Mucosa of stomach (tissue), 1 donor: ENCODE measurements at regions not wholly inside any gene's neighbourhood (a gene's known extent, or its start where the extent isn't known, plus 50 kb on each side); places are given as distances from the start of the nearest gene placed in this dataset.

Experiments used
- H3K27me3 ChIP-seq: one replicate; pipeline ENCODE4 v1.7.0; 2013; ENCODE audit warnings: mild to moderate bottlenecking, low read length; ENCODE audit not compliant: control insufficient read depth, insufficient read depth
- H3K36me3 ChIP-seq: one replicate; pipeline ENCODE4 v1.7.0; 2013; ENCODE audit warnings: low read length; ENCODE audit not compliant: control insufficient read depth, insufficient read depth
- H3K4me1 ChIP-seq: one replicate; pipeline ENCODE4 v1.7.0; 2013; ENCODE audit warnings: mild to moderate bottlenecking, low read length; ENCODE audit not compliant: control insufficient read depth, insufficient read depth
- H3K4me3 ChIP-seq: one replicate; pipeline ENCODE4 v1.7.0; 2013; ENCODE audit warnings: low read length
- H3K9ac ChIP-seq: one replicate; pipeline ENCODE4 v1.7.0; 2013; ENCODE audit warnings: mild to moderate bottlenecking, low read length, moderate library complexity
- H3K9me3 ChIP-seq: one replicate; pipeline ENCODE4 v1.7.0; 2013; ENCODE audit warnings: mild to moderate bottlenecking, low read length, moderate library complexity; ENCODE audit not compliant: control insufficient read depth
- donor health status: Pancreatic carcinoma.

- no peak overlapping the region for H3K4me3 ChIP-seq
- H3K4me1 ChIP-seq = no peaks in the 10 kb centered on the region
- no peaks in the 10 kb centered on the region for H3K36me3 ChIP-seq
- H3K27me3 ChIP-seq = no peaks in the 10 kb centered on the region
- H3K9ac ChIP-seq = no peak overlapping the region
- H3K9me3 ChIP-seq = no peaks in the 10 kb centered on the region
Observed at GRCh38 chr4:180926277-180926676, 1316.9 kb upstream of the TENM3 start.

GRCh38 chr4:180932370-180933001, 1310.7 kb upstream of the TENM3 start:
- no peak overlapping the region for H3K9ac ChIP-seq
- no peaks in the 10 kb centered on the region for H3K9me3 ChIP-seq
- H3K36me3 ChIP-seq = no peaks in the 10 kb centered on the region
- H3K4me3 ChIP-seq = no peak overlapping the region
- H3K4me1 ChIP-seq = no peaks in the 10 kb centered on the region
- H3K27me3 ChIP-seq = no peaks in the 10 kb centered on the region

GRCh38 chr4:180937083-180937482, 1306.1 kb upstream of the TENM3 start:
- H3K4me1 ChIP-seq = no peaks in the 10 kb centered on the region
- no peaks in the 10 kb centered on the region for H3K27me3 ChIP-seq
- no peaks in the 10 kb centered on the region for H3K36me3 ChIP-seq
- no peak overlapping the region for H3K4me3 ChIP-seq
- H3K9ac ChIP-seq = no peak overlapping the region
- H3K9me3 ChIP-seq = no peaks in the 10 kb centered on the region

GRCh38 chr4:180940680-180941079, 1302.5 kb upstream of the TENM3 start:
- H3K27me3 ChIP-seq = no peaks in the 10 kb centered on the region
- no peak overlapping the region for H3K4me3 ChIP-seq
- H3K4me1 ChIP-seq = no peaks in the 10 kb centered on the region
- no peaks in the 10 kb centered on the region for H3K36me3 ChIP-seq
- no peak overlapping the region for H3K9ac ChIP-seq
- no peaks in the 10 kb centered on the region for H3K9me3 ChIP-seq

GRCh38 chr4:180942367-180942916, 1300.8 kb upstream of the TENM3 start:
- Histone ChIP-seq H3K4me3 (no peak overlapping the region), H3K27me3 (no peaks in the 10 kb centered on the region), H3K36me3 (no peaks in the 10 kb centered on the region), H3K4me1 (no peaks in the 10 kb centered on the region), H3K9me3 (no peaks in the 10 kb centered on the region), H3K9ac (no peak overlapping the region)

- no peaks in the 10 kb centered on the region for H3K36me3 ChIP-seq
- no peak overlapping the region for H3K4me3 ChIP-seq
- no peaks in the 10 kb centered on the region for H3K9me3 ChIP-seq
- H3K9ac ChIP-seq = no peak overlapping the region
- H3K4me1 ChIP-seq = no peaks in the 10 kb centered on the region
- H3K27me3 ChIP-seq = no peaks in the 10 kb centered on the region
Observed at GRCh38 chr4:180946188-180946587, 1297.0 kb upstream of the TENM3 start.

- Histone ChIP-seq H3K27me3 (no peaks in the 10 kb centered on the region), H3K36me3 (no peaks in the 10 kb centered on the region), H3K4me1 (no peaks in the 10 kb centered on the region), H3K4me3 (no peak overlapping the region), H3K9me3 (no peaks in the 10 kb centered on the region), H3K9ac (no peak overlapping the region)
Observed at GRCh38 chr4:180947425-180947824, 1295.8 kb upstream of the TENM3 start.

- Histone ChIP-seq H3K4me3 (no peak overlapping the region), H3K36me3 (no peaks in the 10 kb centered on the region), H3K4me1 (no peaks in the 10 kb centered on the region), H3K9ac (no peak overlapping the region), H3K9me3 (no peaks in the 10 kb centered on the region), H3K27me3 (no peaks in the 10 kb centered on the region)
Observed at GRCh38 chr4:180949424-180950213, 1293.6 kb upstream of the TENM3 start.

- Histone ChIP-seq H3K9ac (no peak overlapping the region), H3K4me1 (no peaks in the 10 kb centered on the region), H3K9me3 (no peaks in the 10 kb centered on the region), H3K4me3 (no peak overlapping the region), H3K27me3 (no peaks in the 10 kb centered on the region), H3K36me3 (no peaks in the 10 kb centered on the region)
Observed at GRCh38 chr4:180950377-180950776, 1292.8 kb upstream of the TENM3 start.

- Histone ChIP-seq H3K36me3 (no peaks in the 10 kb centered on the region), H3K4me3 (no peak overlapping the region), H3K27me3 (no peaks in the 10 kb centered on the region), H3K9me3 (no peaks in the 10 kb centered on the region), H3K9ac (no peak overlapping the region), H3K4me1 (no peaks in the 10 kb centered on the region)
Observed at GRCh38 chr4:180951312-180951711, 1291.9 kb upstream of the TENM3 start.

- no peak overlapping the region for H3K4me3 ChIP-seq
- no peaks in the 10 kb centered on the region for H3K4me1 ChIP-seq
Observed at GRCh38 chr4:180953572-180953971, 1289.6 kb upstream of the TENM3 start.

GRCh38 chr4:180960743-180961401, 1282.3 kb upstream of the TENM3 start:
- H3K9ac ChIP-seq = no peak overlapping the region
- H3K27me3 ChIP-seq = no peaks in the 10 kb centered on the region
- H3K4me3 ChIP-seq = no peak overlapping the region
- no peaks in the 10 kb centered on the region for H3K4me1 ChIP-seq
- no peaks in the 10 kb centered on the region for H3K36me3 ChIP-seq
- H3K9me3 ChIP-seq = no peaks in the 10 kb centered on the region

More at GRCh38 chr4:180953572-180953971, 1289.6 kb upstream of the TENM3 start:
- Histone ChIP-seq H3K27me3 (no peaks in the 10 kb centered on the region), H3K36me3 (no peaks in the 10 kb centered on the region), H3K9ac (no peak overlapping the region), H3K9me3 (no peaks in the 10 kb centered on the region)
